A549 (cell line): ENCODE measurements at regions not wholly inside any gene's neighbourhood (a gene's known extent, or its start where the extent isn't known, plus 50 kb on each side); places are given as distances from the start of the nearest gene placed in this dataset.

Experiments used
- ATAC-seq, 2 experiments: fragments of 200-7000 bp in 1 of 2; fragments of >200 bp in 1 of 2; cut with Nextera tagmentation in 1 of 2; cut with Tn5 transposase in 1 of 2; 3 replicates each; pipeline versions ENCODE4 v1.8.0 to v1.9.1; 2018 to 2020; ENCODE audit warnings: mild to moderate bottlenecking in 1 of 2, moderate library complexity in 1 of 2
- CTCF ChIA-PET: fragments of 300-600 bp; sonication (Branson Sonifier 250); formaldehyde crosslinking; extraction: SDS; loops from one replicate; lab custom pipeline; 2021; ENCODE audit warnings: antibody characterized with exemption, inconsistent platforms; lab: Yijun Ruan, JAX
- POLR2A ChIA-PET: fragments of 350-600 bp; formaldehyde crosslinking; extraction: SDS; loops from one replicate; lab custom pipeline; 2021; ENCODE audit warnings: antibody characterized with exemption, inconsistent platforms; lab: Yijun Ruan, JAX
- DNase-seq, 2 experiments: peaks; one replicate each; pipeline versions ENCODE4 v3.0.0 to v3.0.0-alpha.2; 2011 to 2016; ENCODE audit warnings: low read depth in 1 of 2, low spot score in 1 of 2
- FAIRE-seq: peaks from 2 replicates; lab custom pipeline; 2011; peaks lifted over from hg19 to GRCh38; lab: Jason Lieb, UNC
- H3K27ac ChIP-seq, 2 experiments: fragments of >200 bp; sonication (Bioruptor Twin); formaldehyde crosslinking; 3 replicates each; pipeline ENCODE4 v1.5.1; 2016 to 2017
- H3K4me1 ChIP-seq: fragments of >200 bp; sonication (Bioruptor Twin); formaldehyde crosslinking; 3 replicates; pipeline ENCODE4 v1.6.1; 2016
- H3K4me2 ChIP-seq: fragments of >200 bp; sonication (Bioruptor Twin); formaldehyde crosslinking; 3 replicates; pipeline ENCODE4 v1.6.1; 2016
- H3K4me3 ChIP-seq: fragments of >200 bp; sonication (Bioruptor Twin); formaldehyde crosslinking; 3 replicates; pipeline ENCODE4 v1.5.1; 2016
- H3K9me3 ChIP-seq: fragments of >200 bp; sonication (Bioruptor Twin); formaldehyde crosslinking; 3 replicates; pipeline ENCODE4 v1.6.1; 2016
- ATOH8 ChIP-seq: fragments of 250-450 bp; sonication (Bioruptor Pico); IDR thresholded peaks from 2 replicates; pipeline ENCODE4 v1.5.0; 2020; ENCODE audit warnings: low read depth, mild to moderate bottlenecking, moderate library complexity
- BHLHE40 ChIP-seq: IDR thresholded peaks from 2 replicates; pipeline ENCODE4 v1.6.1; 2012; ENCODE audit warnings: low read depth, low read length, inconsistent platforms
- CEBPB ChIP-seq, 2 experiments: fragments of >200 bp in 1 of 2; sonication (Bioruptor Twin) in 1 of 2; formaldehyde crosslinking in 1 of 2; IDR thresholded peaks; 2 replicates each; pipeline ENCODE4 v1.6.1; 2012 to 2016
- E2F6 ChIP-seq: IDR thresholded peaks from 2 replicates; pipeline ENCODE4 v1.6.1; 2012; ENCODE audit warnings: low read depth, borderline replicate concordance
- ESRRA ChIP-seq: fragments of 150-350 bp; IDR thresholded peaks from 2 replicates; pipeline ENCODE4 v1.6.1; 2014; ENCODE audit warnings: mild to moderate bottlenecking, low read length, borderline replicate concordance
- FOSB ChIP-seq: fragments of 250-450 bp; sonication (Bioruptor Pico); IDR thresholded peaks from 2 replicates; pipeline ENCODE4 v1.5.0; 2020; ENCODE audit warnings: mild to moderate bottlenecking, moderate library complexity
- FOSL2 ChIP-seq, 2 experiments: fragments of 450-650 bp in 1 of 2; fragments of >200 bp in 1 of 2; sonication (Bioruptor Twin) in 1 of 2; formaldehyde crosslinking; IDR thresholded peaks; 2 replicates each; pipeline versions ENCODE4 v1.5.0 to v1.6.1; 2016 to 2020; ENCODE audit warnings: mild to moderate bottlenecking in 1 of 2, moderate library complexity in 1 of 2
- HEYL ChIP-seq: fragments of 250-450 bp; sonication (Bioruptor Pico); IDR thresholded peaks from 2 replicates; pipeline ENCODE4 v1.8.0; 2021; ENCODE audit warnings: mild to moderate bottlenecking, moderate library complexity
- HOXA7 ChIP-seq: fragments of 250-450 bp; sonication (Bioruptor Pico); IDR thresholded peaks from 2 replicates; pipeline ENCODE4 v1.5.0; 2020; ENCODE audit warnings: mild to moderate bottlenecking, moderate library complexity
- HOXB5 ChIP-seq: fragments of 250-450 bp; sonication (Bioruptor Pico); IDR thresholded peaks from 2 replicates; pipeline ENCODE4 v1.5.0; 2020; ENCODE audit warnings: mild to moderate bottlenecking, moderate library complexity
- JUNB ChIP-seq: fragments of >200 bp; sonication (Bioruptor Twin); formaldehyde crosslinking; IDR thresholded peaks from 2 replicates; pipeline ENCODE4 v1.6.1; 2016
- NFE2L2 ChIP-seq: fragments of 150-350 bp; conservative IDR thresholded peaks from 2 replicates; pipeline ENCODE4 v1.6.1; 2014; ENCODE audit warnings: low read length
- NR3C1 ChIP-seq: fragments of >200 bp; sonication (Bioruptor Twin); formaldehyde crosslinking; IDR thresholded peaks from 3 replicates; pipeline ENCODE4 v1.6.1; 2017
- PBX3 ChIP-seq: IDR thresholded peaks from 2 replicates; pipeline ENCODE4 v1.6.1; 2012
- POLR2A ChIP-seq: IDR thresholded peaks from 2 replicates; pipeline ENCODE4 v1.6.1; 2012; ENCODE audit warnings: mild to moderate bottlenecking, low read length
- SREBF2 ChIP-seq: fragments of 450-650 bp; IDR thresholded peaks from 2 replicates; pipeline ENCODE4 v1.6.1; 2014; ENCODE audit warnings: mild to moderate bottlenecking, moderate library complexity
- USF2 ChIP-seq: fragments of 450-650 bp; IDR thresholded peaks from 2 replicates; pipeline ENCODE4 v1.6.1; 2014; ENCODE audit warnings: antibody characterized with exemption
- ZSCAN20 ChIP-seq: fragments of 250-450 bp; sonication (Bioruptor Pico); IDR thresholded peaks from 2 replicates; pipeline ENCODE4 v1.8.0; 2022; ENCODE audit warnings: mild to moderate bottlenecking, moderate library complexity
- WGBS: methylation state at CpG from one replicate; pipeline ENCODE4 v1.1.6; 2017; ENCODE audit errors: missing lambda C conversion rate; 5-methylcytosine and 5-hydroxymethylcytosine counted together
- TF ChIP-seq, protein P1 (sequence below): fragments of >200 bp; sonication (Bioruptor Twin); formaldehyde crosslinking; IDR thresholded peaks from 3 replicates; pipeline ENCODE4 v1.5.1; 2016
- TF ChIP-seq, protein P2 (sequence below): fragments of 250-450 bp; sonication (Bioruptor Pico); IDR thresholded peaks from 2 replicates; pipeline ENCODE4 v1.5.0; 2021; ENCODE audit warnings: mild to moderate bottlenecking, moderate library complexity, borderline replicate concordance

DNA sequence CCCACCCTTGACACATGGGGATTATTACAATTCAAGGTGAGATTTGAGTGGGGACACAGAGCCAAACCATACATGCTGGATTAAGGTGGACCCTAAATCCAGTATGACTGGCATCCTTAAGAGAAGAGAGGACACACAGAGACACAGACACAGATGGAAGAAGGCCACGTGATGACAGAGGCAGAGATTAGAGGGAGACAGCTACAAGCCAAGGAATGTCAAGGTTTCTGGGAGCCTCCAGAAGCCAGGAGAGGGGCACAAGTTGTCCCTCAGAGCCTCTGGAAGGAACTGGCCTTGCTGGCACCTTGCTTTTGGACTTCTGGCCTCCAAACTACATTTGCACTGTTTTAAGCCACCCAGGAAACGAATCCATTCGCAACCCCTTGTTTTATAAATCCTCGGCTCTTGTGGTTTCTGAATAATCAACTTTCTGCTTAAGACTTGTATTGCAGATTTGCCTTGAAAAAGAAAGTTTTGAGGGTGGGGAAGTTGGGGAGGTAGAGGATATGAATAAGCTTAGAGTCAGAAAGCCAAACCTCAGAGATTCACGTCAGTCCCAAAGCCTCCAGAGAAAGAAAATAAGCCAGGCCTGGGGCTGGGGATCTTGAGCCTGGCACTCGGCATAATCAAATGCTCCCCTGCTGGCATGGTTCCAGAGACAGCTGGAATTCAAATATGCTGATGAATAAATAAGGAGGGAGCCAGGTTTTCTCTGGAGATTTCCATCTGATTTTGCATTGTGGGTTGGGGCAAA lies 224.2 kb upstream of the PWP1 start:
- Histone ChIP-seq H3K4me3 (no peak overlapping the region), H3K9me3 (no peaks in the 10 kb centered on the region), H3K4me2 (no peak overlapping the region), H3K4me1 (peaks cover 11% of the 10 kb centered on the region; the same call in 2 of the 3 replicates), H3K27ac (no peak overlapping the region)
- ATAC-seq (no peak), FAIRE-seq (no peak), DNase-seq (no peak)
- POLR2A ChIA-PET, result no interaction called here
- TF ChIP-seq E2F6 (no peak), HOXB5 (CRISPR knock-in tag) (no peak), FOSB (no peak), CEBPB (IDR thresholded peaks at IDR 0.05) (no peak), ZSCAN20 (CRISPR knock-in tag) (no peak), HEYL (CRISPR knock-in tag) (no peak), POLR2A (no peak), NFE2L2 (no peak), JUNB (no peak)
- WGBS, result 71% methylated on average over 6 of the region's 6 CpGs
- CTCF ChIA-PET, result interaction anchor here (1.5 kb wide), 1 partner anchor 330 kb away, joined by 4 read pairs; no protein-coding TSS in a partner anchor

- H3K27ac ChIP-seq, result no peak overlapping the region
- ChIA-PET CTCF (interaction anchor here (1.5 kb wide), 1 partner anchor 331 kb away, joined by 4 read pairs; no protein-coding TSS in a partner anchor), POLR2A (no interaction called here)
- no peak overlapping the region for H3K4me3 ChIP-seq
- H3K4me1 ChIP-seq, result peaks cover 12% of the 10 kb centered on the region; the same call in 2 of the 3 replicates
- WGBS, result 91% methylated on average over 4 of the region's 4 CpGs
- no peak for ATAC-seq
- no peak for TF ChIP-seq NR3C1
- no peak for TF ChIP-seq SREBF2
- no peak for TF ChIP-seq JUNB
- TF ChIP-seq BHLHE40, result no peak
- no peak for DNase-seq
- H3K4me2 ChIP-seq, result no peak overlapping the region
- FAIRE-seq, result no peak
- H3K9me3 ChIP-seq, result no peaks in the 10 kb centered on the region
Observed at GRCh38 chr12:107462428-107463332, 222.9 kb upstream of the PWP1 start.

GRCh38 chr12:107464644-107465043 lies 221.0 kb upstream of the PWP1 start:
- DNase-seq (no peak), ATAC-seq (no peak), FAIRE-seq (no peak)
- Histone ChIP-seq H3K4me3 (no peak overlapping the region), H3K4me2 (no peak overlapping the region), H3K27ac (no peak overlapping the region), H3K4me1 (peaks cover 12% of the 10 kb centered on the region; the same call in 2 of the 3 replicates), H3K9me3 (no peaks in the 10 kb centered on the region)
- CTCF ChIA-PET, result no interaction called here
- 63% methylated on average over 1 of the region's 1 CpG for WGBS
- POLR2A ChIA-PET, result no interaction called here
- TF ChIP-seq USF2, result no peak
- no peak for TF ChIP-seq BHLHE40
- no peak for TF ChIP-seq HOXB5 (CRISPR knock-in tag)
- TF ChIP-seq, protein P1, sequence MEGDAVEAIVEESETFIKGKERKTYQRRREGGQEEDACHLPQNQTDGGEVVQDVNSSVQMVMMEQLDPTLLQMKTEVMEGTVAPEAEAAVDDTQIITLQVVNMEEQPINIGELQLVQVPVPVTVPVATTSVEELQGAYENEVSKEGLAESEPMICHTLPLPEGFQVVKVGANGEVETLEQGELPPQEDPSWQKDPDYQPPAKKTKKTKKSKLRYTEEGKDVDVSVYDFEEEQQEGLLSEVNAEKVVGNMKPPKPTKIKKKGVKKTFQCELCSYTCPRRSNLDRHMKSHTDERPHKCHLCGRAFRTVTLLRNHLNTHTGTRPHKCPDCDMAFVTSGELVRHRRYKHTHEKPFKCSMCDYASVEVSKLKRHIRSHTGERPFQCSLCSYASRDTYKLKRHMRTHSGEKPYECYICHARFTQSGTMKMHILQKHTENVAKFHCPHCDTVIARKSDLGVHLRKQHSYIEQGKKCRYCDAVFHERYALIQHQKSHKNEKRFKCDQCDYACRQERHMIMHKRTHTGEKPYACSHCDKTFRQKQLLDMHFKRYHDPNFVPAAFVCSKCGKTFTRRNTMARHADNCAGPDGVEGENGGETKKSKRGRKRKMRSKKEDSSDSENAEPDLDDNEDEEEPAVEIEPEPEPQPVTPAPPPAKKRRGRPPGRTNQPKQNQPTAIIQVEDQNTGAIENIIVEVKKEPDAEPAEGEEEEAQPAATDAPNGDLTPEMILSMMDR, result no peak
- no peak for TF ChIP-seq HOXA7 (CRISPR knock-in tag)
- no peak for TF ChIP-seq ATOH8 (CRISPR knock-in tag)
- TF ChIP-seq FOSL2 (IDR thresholded peaks at IDR 0.05), result no peak
- TF ChIP-seq FOSL2 (CRISPR knock-in tag; IDR thresholded peaks at IDR 0.05), result no peak
- TF ChIP-seq, protein P2, sequence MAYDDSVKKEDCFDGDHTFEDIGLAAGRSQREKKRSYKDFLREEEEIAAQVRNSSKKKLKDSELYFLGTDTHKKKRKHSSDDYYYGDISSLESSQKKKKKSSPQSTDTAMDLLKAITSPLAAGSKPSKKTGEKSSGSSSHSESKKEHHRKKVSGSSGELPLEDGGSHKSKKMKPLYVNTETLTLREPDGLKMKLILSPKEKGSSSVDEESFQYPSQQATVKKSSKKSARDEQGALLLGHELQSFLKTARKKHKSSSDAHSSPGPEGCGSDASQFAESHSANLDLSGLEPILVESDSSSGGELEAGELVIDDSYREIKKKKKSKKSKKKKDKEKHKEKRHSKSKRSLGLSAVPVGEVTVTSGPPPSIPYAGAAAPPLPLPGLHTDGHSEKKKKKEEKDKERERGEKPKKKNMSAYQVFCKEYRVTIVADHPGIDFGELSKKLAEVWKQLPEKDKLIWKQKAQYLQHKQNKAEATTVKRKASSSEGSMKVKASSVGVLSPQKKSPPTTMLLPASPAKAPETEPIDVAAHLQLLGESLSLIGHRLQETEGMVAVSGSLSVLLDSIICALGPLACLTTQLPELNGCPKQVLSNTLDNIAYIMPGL, result no peak
- no peak for TF ChIP-seq NFE2L2
- no peak for TF ChIP-seq PBX3
- no peak for TF ChIP-seq ESRRA
